Liver (tissue), 8 donors: ENCODE measurements at regions not wholly inside any gene's neighbourhood (a gene's known extent, or its start where the extent isn't known, plus 50 kb on each side); places are given as distances from the start of the nearest gene placed in this dataset.

Source experiments
- DNase-seq: peaks from one replicate; pipeline ENCODE4 v3.0.0-alpha.2; 2017; ENCODE audit warnings: low spot score
- H3K27ac ChIP-seq, 2 donors: one replicate each; pipeline ENCODE4 v1.7.0; 2013; ENCODE audit warnings: inconsistent platforms in 2 of 2, low read length in 2 of 2, control low read depth in 1 of 2, low read depth in 1 of 2, mild to moderate bottlenecking in 1 of 2
- H3K27me3 ChIP-seq, 4 donors: one replicate each; pipeline versions ENCODE4 v1.6.1 to v1.7.0; 2013; ENCODE audit warnings: low read length in 3 of 4, inconsistent platforms in 1 of 4, mild to moderate bottlenecking in 1 of 4, moderate library complexity in 1 of 4; ENCODE audit not compliant: control insufficient read depth in 4 of 4, insufficient read depth in 4 of 4
- H3K36me3 ChIP-seq, 4 donors: one replicate each; pipeline versions ENCODE4 v1.6.1 to v1.7.0; 2013; ENCODE audit warnings: low read length in 3 of 4, mild to moderate bottlenecking in 3 of 4, low read depth in 1 of 4, moderate library complexity in 1 of 4; ENCODE audit not compliant: control insufficient read depth in 4 of 4, insufficient read depth in 3 of 4
- H3K4me1 ChIP-seq, 4 donors: one replicate each; pipeline versions ENCODE4 v1.6.1 to v1.7.0; 2013; ENCODE audit warnings: low read length in 3 of 4, mild to moderate bottlenecking in 3 of 4, moderate library complexity in 1 of 4; ENCODE audit not compliant: control insufficient read depth in 4 of 4, insufficient read depth in 4 of 4
- H3K4me3 ChIP-seq, 3 donors: one replicate each; pipeline versions ENCODE4 v1.6.1 to v1.7.0; 2013; ENCODE audit warnings: low read length in 3 of 3, control low read depth in 1 of 3, low read depth in 1 of 3, mild to moderate bottlenecking in 1 of 3
- H3K9ac ChIP-seq, 2 donors: one replicate each; pipeline ENCODE4 v1.7.0; 2013; ENCODE audit warnings: low read length in 2 of 2, mild to moderate bottlenecking in 2 of 2, moderate library complexity in 2 of 2, control low read depth in 1 of 2, low read depth in 1 of 2
- H3K9me3 ChIP-seq, 4 donors: one replicate each; pipeline versions ENCODE4 v1.6.1 to v1.7.0; 2013; ENCODE audit warnings: low read length in 3 of 4; ENCODE audit not compliant: control insufficient read depth in 4 of 4
- ATF3 ChIP-seq: IDR thresholded peaks from 2 replicates; pipeline ENCODE4 v1.6.1; 2016; ENCODE audit warnings: antibody characterized with exemption
- CTCF ChIP-seq: fragments of 150-350 bp; IDR thresholded peaks from 2 replicates; pipeline ENCODE4 v1.5.1; 2017; ENCODE audit warnings: improper control_type of control experiment, low read depth, low read length; ENCODE audit not compliant: missing input control
- EGR1 ChIP-seq, 2 donors: IDR thresholded peaks; 2 replicates each; pipeline ENCODE4 v1.6.1; 2016 to 2018; ENCODE audit warnings: antibody characterized with exemption in 2 of 2, low read depth in 2 of 2
- FOXA1 ChIP-seq: IDR thresholded peaks from 2 replicates; pipeline ENCODE4 v1.6.1; 2016; ENCODE audit warnings: antibody characterized with exemption
- FOXA2 ChIP-seq: IDR thresholded peaks from 2 replicates; pipeline ENCODE4 v1.6.1; 2016; ENCODE audit warnings: antibody characterized with exemption
- GABPA ChIP-seq, 2 donors: IDR thresholded peaks in 1 of 2; conservative IDR thresholded peaks in 1 of 2; 2 replicates each; pipeline ENCODE4 v1.6.1; 2016; ENCODE audit warnings: antibody characterized with exemption in 2 of 2, mild to moderate bottlenecking in 1 of 2, moderate library complexity in 1 of 2
- HNF4G ChIP-seq: IDR thresholded peaks from 2 replicates; pipeline ENCODE4 v1.6.1; 2016; ENCODE audit warnings: antibody characterized with exemption
- JUND ChIP-seq, 2 donors: IDR thresholded peaks; 2 replicates each; pipeline ENCODE4 v1.6.1; 2016; ENCODE audit warnings: antibody characterized with exemption in 2 of 2
- MAX ChIP-seq: IDR thresholded peaks from 2 replicates; pipeline ENCODE4 v1.6.1; 2016; ENCODE audit warnings: antibody characterized with exemption
- NR2F2 ChIP-seq: IDR thresholded peaks from 2 replicates; pipeline ENCODE4 v1.6.1; 2016; ENCODE audit warnings: antibody characterized with exemption
- RAD21 ChIP-seq, 2 donors: IDR thresholded peaks; 2 replicates each; pipeline ENCODE4 v1.6.1; 2016; ENCODE audit warnings: antibody characterized with exemption in 2 of 2, mild to moderate bottlenecking in 2 of 2
- REST ChIP-seq: IDR thresholded peaks from 2 replicates; pipeline ENCODE4 v1.6.1; 2016; ENCODE audit warnings: antibody characterized with exemption, mild to moderate bottlenecking
- SP1 ChIP-seq: IDR thresholded peaks from 2 replicates; pipeline ENCODE4 v1.6.1; 2018; ENCODE audit warnings: antibody characterized with exemption, mild to moderate bottlenecking
- TAF1 ChIP-seq: conservative IDR thresholded peaks from 2 replicates; pipeline ENCODE4 v1.6.1; 2016; ENCODE audit warnings: antibody characterized with exemption, mild to moderate bottlenecking
- YY1 ChIP-seq: IDR thresholded peaks from 2 replicates; pipeline ENCODE4 v1.6.1; 2016; ENCODE audit warnings: antibody characterized with exemption, mild to moderate bottlenecking
- ZBTB33 ChIP-seq: IDR thresholded peaks from 2 replicates; pipeline ENCODE4 v1.6.1; 2016; ENCODE audit warnings: antibody characterized with exemption
- WGBS: extraction: QIAGEN DNeasy Blood & Tissue Kit; methylation state at CpG from one replicate; pipeline ENCODE4 v1.1.7; 2013; 5-methylcytosine and 5-hydroxymethylcytosine counted together
- donor health status: healthy.
- donor health status: healthy.
- donor health status: healthy.
- donor health status: healthy.
- donor health status: healthy.

GRCh38 chr6:28643017-28643740 lies 117.5 kb downstream of the GPX5 start:
- no peak for DNase-seq
- Histone ChIP-seq H3K27me3 (peaks cover 0 to 10% (median 1%) of the 10 kb centered on the region in 4 donors), H3K27ac (no peak overlapping the region), H3K4me3 (no peak overlapping the region), H3K9me3 (peaks cover 0 to 4% (median 0%) of the 10 kb centered on the region in 4 donors), H3K9ac (no peak overlapping the region), H3K36me3 (no peaks in the 10 kb centered on the region), H3K4me1 (peaks cover 0 to 1% (median 0%) of the 10 kb centered on the region in 4 donors)
- WGBS = 26% methylated on average over 9 of the region's 9 CpGs
- no peak for TF ChIP-seq REST
- TF ChIP-seq GABPA (IDR thresholded peaks at IDR 0.05 in 1 of 2, conservative IDR thresholded peaks at IDR 0.05 in 1 of 2) = no peak
- TF ChIP-seq CTCF = no peak
- no peak for TF ChIP-seq FOXA2

GRCh38 chr6:28646650-28647049 lies 121.0 kb downstream of the GPX5 start:
- H3K9me3 ChIP-seq = no peaks in the 10 kb centered on the region
- 38% methylated on average over 1 of the region's 1 CpG for WGBS
- peaks cover 0 to 10% (median 0%) of the 10 kb centered on the region in 4 donors for H3K4me1 ChIP-seq
- DNase-seq = no peak
- H3K27me3 ChIP-seq = peaks cover 0 to 12% (median 6%) of the 10 kb centered on the region in 4 donors
- H3K4me3 ChIP-seq = no peak overlapping the region
- no peak overlapping the region for H3K9ac ChIP-seq
- no peaks in the 10 kb centered on the region for H3K36me3 ChIP-seq
- no peak for TF ChIP-seq JUND (IDR thresholded peaks at IDR 0.05)
- no peak for TF ChIP-seq ATF3
- no peak for TF ChIP-seq REST
- TF ChIP-seq MAX = no peak
- no peak for TF ChIP-seq CTCF
- no peak for TF ChIP-seq YY1
- no peak for TF ChIP-seq FOXA1
- no peak for TF ChIP-seq HNF4G
- no peak for TF ChIP-seq RAD21 (IDR thresholded peaks at IDR 0.05)
- TF ChIP-seq TAF1 = no peak
- no peak for TF ChIP-seq ZBTB33
- TF ChIP-seq FOXA2 = no peak
- no peak for TF ChIP-seq EGR1 (IDR thresholded peaks at IDR 0.05; ENCODE audit: low read depth in 2 of 2)
- no peak for TF ChIP-seq SP1
- no peak for TF ChIP-seq NR2F2
- H3K27ac ChIP-seq = no peak overlapping the region
